ENCODE measurements at regions not wholly inside any gene's neighbourhood (a gene's known extent, or its start where the extent isn't known, plus 50 kb on each side); places are given as distances from the start of the nearest gene placed in this dataset.

DNA sequence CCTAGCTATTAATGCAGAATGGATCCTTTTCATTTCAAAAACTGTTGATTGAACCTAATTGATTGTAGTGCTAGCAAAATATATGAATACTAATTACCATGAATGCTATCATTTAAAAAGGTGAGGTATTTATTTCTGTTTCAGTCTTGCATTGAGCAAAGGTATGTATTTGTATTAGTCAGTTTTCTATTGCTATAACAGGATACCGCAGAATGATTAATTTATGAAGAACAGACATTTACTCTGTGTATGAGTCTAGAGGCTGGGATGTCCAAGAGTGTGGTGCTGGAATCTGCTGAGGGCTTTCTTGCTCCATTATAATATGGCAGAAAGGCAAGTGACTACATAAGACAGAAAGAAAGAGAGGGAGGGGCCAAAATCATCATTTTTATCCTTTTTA, 199.2 kb downstream of the KIF20B start:
- ATAC-seq (no peak), DNase-seq (no peak)
- no peaks in the 10 kb centered on the region for H3K4me1 Mint-ChIP-seq
- POLR2A ChIA-PET, result no interaction called here
- Histone ChIP-seq H3K9me3 (ENCODE audit: control insufficient read depth in 2 of 3, low read length in 3 of 3) (no peaks in the 10 kb centered on the region), H3K4me3 (ENCODE audit: low read length) (no peak overlapping the region), H3K36me3 (ENCODE audit: control insufficient read depth in 2 of 3, insufficient read depth in 3 of 3, low read length in 3 of 3) (no peaks in the 10 kb centered on the region), H3K4me1 (ENCODE audit: control insufficient read depth in 2 of 2, insufficient read depth in 2 of 2, low read length in 2 of 2) (no peaks in the 10 kb centered on the region), H3K27ac (ENCODE audit: low read depth, low read length) (no peak overlapping the region), H3K27me3 (ENCODE audit: control insufficient read depth in 2 of 2, insufficient read depth in 2 of 2, low read length in 2 of 2) (peaks cover 0 to 4% of the 10 kb centered on the region in 2 donors)
- peaks cover 0 to 4% (median 0%) of the 10 kb centered on the region in 5 donors for H3K36me3 Mint-ChIP-seq
- peaks cover 12 to 28% (median 16%) of the 10 kb centered on the region in 5 donors for H3K27me3 Mint-ChIP-seq
- no peak overlapping the region for H3K4me3 Mint-ChIP-seq
- intact Hi-C loops (cut with micrococcal nuclease), result no loop called here
- CTCF ChIA-PET, result no interaction called here
- H3K27ac Mint-ChIP-seq, result no peak overlapping the region
- peaks cover 0 to 8% (median 4%) of the 10 kb centered on the region in 11 donors for H3K9me3 Mint-ChIP-seq

DNA sequence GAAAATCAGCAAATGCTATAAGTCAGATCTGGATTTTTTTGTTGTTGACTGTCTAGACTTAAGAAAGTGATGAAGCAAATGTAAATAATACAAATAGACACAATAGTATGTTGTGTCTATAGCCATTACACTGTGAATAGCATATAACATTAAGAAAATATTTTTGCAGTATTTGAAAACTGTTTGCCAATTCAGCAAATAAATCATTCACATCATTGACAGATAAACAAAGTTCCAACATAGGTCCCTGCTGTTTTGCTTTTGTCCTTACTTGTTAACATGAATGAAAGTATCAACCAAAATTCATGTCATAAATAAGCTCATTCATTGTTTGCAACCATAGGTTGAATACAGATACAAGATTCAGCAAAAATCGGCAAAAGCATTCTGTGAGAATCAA, 200.5 kb downstream of the KIF20B start:
- Mint-ChIP-seq H3K4me3 (no peak overlapping the region), H3K27me3 (peaks cover 5 to 32% (median 16%) of the 10 kb centered on the region in 5 donors), H3K4me1 (no peaks in the 10 kb centered on the region), H3K9me3 (peaks cover 0 to 3% (median 0%) of the 10 kb centered on the region in 11 donors), H3K36me3 (peaks cover 0 to 4% (median 0%) of the 10 kb centered on the region in 5 donors), H3K27ac (no peak overlapping the region)
- no peak overlapping the region for H3K27ac ChIP-seq (ENCODE audit: low read depth, low read length)
- H3K4me3 ChIP-seq (ENCODE audit: low read length), result no peak overlapping the region
- H3K27me3 ChIP-seq (ENCODE audit: control insufficient read depth in 2 of 2, insufficient read depth in 2 of 2, low read length in 2 of 2), result peaks cover 0 to 4% of the 10 kb centered on the region in 2 donors
- intact Hi-C loops (cut with micrococcal nuclease), result no loop called here
- H3K36me3 ChIP-seq (ENCODE audit: control insufficient read depth in 2 of 3, insufficient read depth in 3 of 3, low read length in 3 of 3), result no peaks in the 10 kb centered on the region
- ATAC-seq (no peak), DNase-seq (no peak)
- no peaks in the 10 kb centered on the region for H3K4me1 ChIP-seq (ENCODE audit: control insufficient read depth in 2 of 2, insufficient read depth in 2 of 2, low read length in 2 of 2)
- CTCF ChIA-PET, result no interaction called here
- H3K9me3 ChIP-seq (ENCODE audit: control insufficient read depth in 2 of 3, low read length in 3 of 3), result no peaks in the 10 kb centered on the region
- POLR2A ChIA-PET, result no interaction called here

DNA sequence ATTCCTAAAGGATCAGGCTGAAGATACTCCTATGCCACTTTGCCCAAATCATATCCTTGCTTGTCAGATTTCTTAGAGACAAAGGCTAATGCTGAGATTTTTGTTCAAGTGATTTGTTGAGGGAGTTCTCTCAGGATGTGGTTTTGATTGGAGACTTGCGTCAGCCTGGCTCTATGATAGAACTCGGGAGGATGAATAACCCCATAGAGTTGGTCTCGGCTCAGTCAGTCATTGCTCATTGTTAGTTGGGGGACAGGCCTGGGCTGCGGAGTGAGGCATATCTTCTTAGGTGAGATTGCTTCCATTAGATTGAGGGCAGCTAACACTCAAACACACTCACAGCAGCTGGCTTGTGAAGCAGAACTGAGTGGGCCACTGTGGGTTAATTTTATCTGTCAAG, 203.4 kb downstream of the KIF20B start:
- Histone ChIP-seq H3K36me3 (ENCODE audit: control insufficient read depth in 2 of 3, insufficient read depth in 3 of 3, low read length in 3 of 3) (no peaks in the 10 kb centered on the region), H3K9me3 (ENCODE audit: control insufficient read depth in 2 of 3, low read length in 3 of 3) (no peaks in the 10 kb centered on the region), H3K27ac (ENCODE audit: low read depth, low read length) (no peak overlapping the region), H3K4me1 (ENCODE audit: control insufficient read depth in 2 of 2, insufficient read depth in 2 of 2, low read length in 2 of 2) (no peaks in the 10 kb centered on the region), H3K27me3 (ENCODE audit: control insufficient read depth in 2 of 2, insufficient read depth in 2 of 2, low read length in 2 of 2) (peaks cover 0 to 4% of the 10 kb centered on the region in 2 donors), H3K4me3 (ENCODE audit: low read length) (no peak overlapping the region)
- intact Hi-C loops (cut with micrococcal nuclease), result no loop called here
- POLR2A ChIA-PET, result no interaction called here
- H3K36me3 Mint-ChIP-seq, result peaks cover 0 to 2% (median 0%) of the 10 kb centered on the region in 5 donors
- H3K27me3 Mint-ChIP-seq, result peaks cover 2 to 34% (median 23%) of the 10 kb centered on the region in 5 donors
- no peak overlapping the region for H3K27ac Mint-ChIP-seq
- CTCF ChIA-PET, result no interaction called here
- H3K4me1 Mint-ChIP-seq, result no peaks in the 10 kb centered on the region
- ATAC-seq (no peak), DNase-seq (no peak)
- no peak overlapping the region for H3K4me3 Mint-ChIP-seq
- H3K9me3 Mint-ChIP-seq, result peaks cover 0 to 2% (median 0%) of the 10 kb centered on the region in 11 donors

DNA sequence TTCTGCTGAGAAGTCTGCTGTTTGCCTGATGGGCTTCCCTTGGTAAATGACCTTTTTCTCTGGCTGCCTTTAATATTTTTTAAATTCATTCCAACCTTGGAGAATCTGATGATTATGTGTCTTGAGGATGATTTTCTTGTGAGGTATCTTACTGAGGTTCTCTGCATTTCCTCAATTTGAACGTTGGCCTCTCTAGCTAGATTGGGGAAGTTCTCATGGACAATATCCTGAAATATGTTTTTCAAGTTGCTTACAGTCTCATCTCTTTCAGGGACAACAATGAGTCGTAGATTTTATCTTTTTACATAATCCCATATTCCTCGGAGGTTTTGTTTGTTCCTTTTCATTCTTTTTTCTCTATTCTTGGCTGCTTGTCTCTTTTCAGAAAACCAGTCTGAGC, 208.4 kb downstream of the KIF20B start:
- H3K36me3 Mint-ChIP-seq, result no peaks in the 10 kb centered on the region
- Histone ChIP-seq H3K9me3 (ENCODE audit: control insufficient read depth in 2 of 3, low read length in 3 of 3) (no peaks in the 10 kb centered on the region), H3K27me3 (ENCODE audit: control insufficient read depth in 2 of 2, insufficient read depth in 2 of 2, low read length in 2 of 2) (no peaks in the 10 kb centered on the region), H3K27ac (ENCODE audit: low read depth, low read length) (no peak overlapping the region), H3K36me3 (ENCODE audit: control insufficient read depth in 2 of 3, insufficient read depth in 3 of 3, low read length in 3 of 3) (no peaks in the 10 kb centered on the region), H3K4me1 (ENCODE audit: control insufficient read depth in 2 of 2, insufficient read depth in 2 of 2, low read length in 2 of 2) (no peaks in the 10 kb centered on the region), H3K4me3 (ENCODE audit: low read length) (no peak overlapping the region)
- intact Hi-C loops (cut with micrococcal nuclease), result no loop called here
- ChIA-PET POLR2A (no interaction called here), CTCF (no interaction called here)
- H3K27ac Mint-ChIP-seq, result no peak overlapping the region
- H3K4me1 Mint-ChIP-seq, result peaks cover 0 to 2% (median 0%) of the 10 kb centered on the region in 7 donors
- peaks cover 0 to 42% (median 27%) of the 10 kb centered on the region in 5 donors for H3K27me3 Mint-ChIP-seq
- DNase-seq (no peak), ATAC-seq (no peak)
- H3K4me3 Mint-ChIP-seq, result no peak overlapping the region
- H3K9me3 Mint-ChIP-seq, result peaks cover 0 to 3% (median 0%) of the 10 kb centered on the region in 11 donors

DNA sequence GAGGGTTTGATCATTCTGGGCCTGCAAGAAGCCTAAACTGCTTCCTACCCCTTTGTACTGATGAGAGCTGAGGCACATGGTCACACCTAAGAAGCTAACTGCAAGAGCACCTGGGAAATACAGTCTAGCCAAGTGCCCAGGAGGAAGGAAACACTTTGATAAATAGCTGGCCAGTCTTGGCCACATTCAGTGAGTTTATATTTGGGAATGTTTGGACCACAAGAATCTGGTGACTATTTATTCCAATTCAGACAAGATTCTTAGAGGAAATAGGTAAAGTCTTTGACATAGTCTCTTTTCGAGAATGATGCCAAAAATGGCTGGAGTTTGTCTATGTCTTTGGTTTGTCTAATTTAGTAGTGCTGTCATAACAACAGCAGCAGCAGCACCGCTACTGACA, 213.6 kb downstream of the KIF20B start:
- no peaks in the 10 kb centered on the region for H3K9me3 ChIP-seq (ENCODE audit: control insufficient read depth in 2 of 3, low read length in 3 of 3)
- H3K9me3 Mint-ChIP-seq, result no peaks in the 10 kb centered on the region
- POLR2A ChIA-PET, result no interaction called here
- no peaks in the 10 kb centered on the region for H3K4me1 ChIP-seq (ENCODE audit: control insufficient read depth in 2 of 2, insufficient read depth in 2 of 2, low read length in 2 of 2)
- no peak overlapping the region for H3K27ac ChIP-seq (ENCODE audit: low read depth, low read length)
- CTCF ChIA-PET, result no interaction called here
- H3K36me3 Mint-ChIP-seq, result no peaks in the 10 kb centered on the region
- H3K27ac Mint-ChIP-seq, result no peak overlapping the region
- ATAC-seq (no peak), DNase-seq (no peak)
- H3K36me3 ChIP-seq (ENCODE audit: control insufficient read depth in 2 of 3, insufficient read depth in 3 of 3, low read length in 3 of 3), result no peaks in the 10 kb centered on the region
- peaks cover 0 to 24% (median 22%) of the 10 kb centered on the region in 5 donors for H3K27me3 Mint-ChIP-seq
- no peaks in the 10 kb centered on the region for H3K27me3 ChIP-seq (ENCODE audit: control insufficient read depth in 2 of 2, insufficient read depth in 2 of 2, low read length in 2 of 2)
- peaks cover 0 to under 1% (median 0%) of the 10 kb centered on the region in 7 donors for H3K4me1 Mint-ChIP-seq
- no peak overlapping the region for H3K4me3 Mint-ChIP-seq
- no peak overlapping the region for H3K4me3 ChIP-seq (ENCODE audit: low read length)
- intact Hi-C loops (cut with micrococcal nuclease), result no loop called here

DNA sequence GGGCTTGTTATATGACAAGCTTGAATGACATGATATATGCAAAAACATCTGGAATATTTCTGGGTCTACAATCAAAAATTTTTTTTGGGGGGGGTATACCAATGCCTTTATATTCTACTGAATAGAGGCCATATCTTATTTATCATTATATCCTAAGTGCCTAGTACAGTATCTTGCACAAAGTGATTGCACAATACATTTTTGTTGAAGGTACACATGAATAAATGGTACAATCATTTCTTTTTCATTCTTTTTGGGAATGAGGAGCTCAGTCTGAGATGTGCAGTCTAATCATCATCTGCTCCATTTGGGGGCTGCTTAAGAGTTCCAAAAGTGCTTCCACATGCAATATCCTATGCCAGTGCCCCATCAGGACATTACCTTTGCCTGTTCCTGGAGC, 214.6 kb downstream of the KIF20B start:
- H3K27me3 Mint-ChIP-seq, result peaks cover 0 to 18% (median 17%) of the 10 kb centered on the region in 5 donors
- no peaks in the 10 kb centered on the region for H3K4me1 ChIP-seq (ENCODE audit: control insufficient read depth in 2 of 2, insufficient read depth in 2 of 2, low read length in 2 of 2)
- no peak overlapping the region for H3K27ac Mint-ChIP-seq
- no peak for DNase-seq
- H3K4me3 ChIP-seq (ENCODE audit: low read length), result no peak overlapping the region
- intact Hi-C loops (cut with micrococcal nuclease), result no loop called here
- no peak for ATAC-seq
- POLR2A ChIA-PET, result no interaction called here
- no peak overlapping the region for H3K4me3 Mint-ChIP-seq
- H3K36me3 Mint-ChIP-seq, result no peaks in the 10 kb centered on the region
- no peaks in the 10 kb centered on the region for H3K9me3 Mint-ChIP-seq
- no peaks in the 10 kb centered on the region for H3K36me3 ChIP-seq (ENCODE audit: control insufficient read depth in 2 of 3, insufficient read depth in 3 of 3, low read length in 3 of 3)
- no peak overlapping the region for H3K27ac ChIP-seq (ENCODE audit: low read depth, low read length)
- CTCF ChIA-PET, result no interaction called here
- H3K9me3 ChIP-seq (ENCODE audit: control insufficient read depth in 2 of 3, low read length in 3 of 3), result no peaks in the 10 kb centered on the region
- H3K27me3 ChIP-seq (ENCODE audit: control insufficient read depth in 2 of 2, insufficient read depth in 2 of 2, low read length in 2 of 2), result no peaks in the 10 kb centered on the region
- H3K4me1 Mint-ChIP-seq, result no peaks in the 10 kb centered on the region

DNA sequence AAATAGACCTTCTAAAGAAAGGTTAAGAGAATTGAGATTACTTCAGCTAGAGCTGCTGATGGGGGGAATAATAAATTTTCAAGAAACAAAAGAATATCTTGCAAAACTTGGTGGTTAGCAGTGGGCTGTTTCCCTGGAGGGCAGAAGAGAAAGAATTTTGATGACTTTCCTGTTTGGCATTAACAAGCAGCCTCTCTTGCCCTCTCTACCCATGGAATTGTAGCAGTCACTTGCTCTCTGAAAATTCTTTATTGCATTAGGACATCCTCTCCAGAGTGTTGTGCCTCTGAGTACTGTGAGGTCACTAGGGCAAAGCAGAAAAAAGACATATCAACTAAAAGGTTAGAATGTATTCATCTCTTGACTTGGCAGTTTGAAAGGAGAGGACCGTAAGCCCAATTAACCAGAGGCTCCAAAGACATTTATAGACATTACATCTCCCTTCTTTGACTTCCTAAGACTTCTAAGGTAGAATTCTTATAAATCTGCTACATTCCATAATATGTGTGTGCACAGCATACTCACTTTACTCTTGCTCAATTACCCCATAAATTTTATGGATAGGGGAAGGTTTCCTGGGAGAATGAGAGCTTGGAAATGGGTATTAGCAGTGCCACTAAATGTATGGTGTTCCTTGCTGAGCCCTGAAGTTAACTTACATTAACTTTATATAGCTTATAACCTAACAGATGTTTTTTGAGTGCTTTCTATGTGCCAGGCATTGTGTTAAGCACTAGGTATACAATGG, 215.3 kb downstream of the KIF20B start:
- no peaks in the 10 kb centered on the region for H3K36me3 ChIP-seq (ENCODE audit: control insufficient read depth in 2 of 3, insufficient read depth in 3 of 3, low read length in 3 of 3)
- H3K4me3 ChIP-seq (ENCODE audit: low read length), result no peak overlapping the region
- Mint-ChIP-seq H3K4me3 (no peak overlapping the region), H3K27ac (no peak overlapping the region), H3K27me3 (peaks cover 0 to 17% (median 12%) of the 10 kb centered on the region in 5 donors), H3K4me1 (no peaks in the 10 kb centered on the region), H3K9me3 (no peaks in the 10 kb centered on the region), H3K36me3 (no peaks in the 10 kb centered on the region)
- no peak for DNase-seq
- no peak for ATAC-seq
- CTCF ChIA-PET, result no interaction called here
- no peaks in the 10 kb centered on the region for H3K4me1 ChIP-seq (ENCODE audit: control insufficient read depth in 2 of 2, insufficient read depth in 2 of 2, low read length in 2 of 2)
- H3K27me3 ChIP-seq (ENCODE audit: control insufficient read depth in 2 of 2, insufficient read depth in 2 of 2, low read length in 2 of 2), result no peaks in the 10 kb centered on the region
- H3K27ac ChIP-seq (ENCODE audit: low read depth, low read length), result no peak overlapping the region
- POLR2A ChIA-PET, result no interaction called here
- intact Hi-C loops (cut with micrococcal nuclease), result no loop called here
- H3K9me3 ChIP-seq (ENCODE audit: control insufficient read depth in 2 of 3, low read length in 3 of 3), result no peaks in the 10 kb centered on the region
